GM13977 (cell line): ENCODE measurements at regions not wholly inside any gene's neighbourhood (a gene's known extent, or its start where the extent isn't known, plus 50 kb on each side); places are given as distances from the start of the nearest gene placed in this dataset.

Experiments used
- DNase-seq: peaks from one replicate; pipeline ENCODE4 v3.0.0; 2012; ENCODE audit warnings: low spot score
- in situ Hi-C: fragments of 300-500 bp; cut with MboI; formaldehyde crosslinking; loops from one replicate; pipeline ENCODE4 v1.12.0; 2022; ENCODE audit warnings: low sequenced_read_pairs, low pct_unique_long_range_greater_than_20kb, mixed read lengths, inconsistent platforms; ENCODE audit not compliant: unreplicated experiment
- TF ChIP-seq, protein P1 (sequence below): IDR thresholded peaks from 2 replicates; pipeline ENCODE4 v1.5.1; 2012; ENCODE audit warnings: mild to moderate bottlenecking, control low read depth; ENCODE audit not compliant: insufficient read depth; ENCODE audit errors: extremely low read depth, missing control alignments

DNA sequence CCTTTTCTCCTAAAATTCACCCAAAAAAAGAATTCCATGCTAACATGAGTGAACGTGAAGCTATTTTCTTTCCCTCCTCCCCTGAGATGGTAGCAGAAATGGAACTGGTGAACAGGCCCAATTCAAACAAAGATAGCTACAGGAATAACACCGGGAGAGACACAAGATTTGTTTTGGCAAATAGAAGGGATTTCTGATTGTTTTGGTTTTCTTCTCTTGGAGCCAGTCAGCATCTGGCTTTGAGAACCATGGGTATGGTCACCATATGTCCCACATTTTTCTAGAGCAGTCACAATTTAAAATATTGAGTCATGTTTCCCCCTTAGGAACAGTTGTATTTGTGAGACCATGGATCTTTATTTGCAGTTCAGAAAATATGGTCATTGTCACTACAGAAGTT, 214.1 kb downstream of the FAM76B start:
- TF ChIP-seq, protein P1, sequence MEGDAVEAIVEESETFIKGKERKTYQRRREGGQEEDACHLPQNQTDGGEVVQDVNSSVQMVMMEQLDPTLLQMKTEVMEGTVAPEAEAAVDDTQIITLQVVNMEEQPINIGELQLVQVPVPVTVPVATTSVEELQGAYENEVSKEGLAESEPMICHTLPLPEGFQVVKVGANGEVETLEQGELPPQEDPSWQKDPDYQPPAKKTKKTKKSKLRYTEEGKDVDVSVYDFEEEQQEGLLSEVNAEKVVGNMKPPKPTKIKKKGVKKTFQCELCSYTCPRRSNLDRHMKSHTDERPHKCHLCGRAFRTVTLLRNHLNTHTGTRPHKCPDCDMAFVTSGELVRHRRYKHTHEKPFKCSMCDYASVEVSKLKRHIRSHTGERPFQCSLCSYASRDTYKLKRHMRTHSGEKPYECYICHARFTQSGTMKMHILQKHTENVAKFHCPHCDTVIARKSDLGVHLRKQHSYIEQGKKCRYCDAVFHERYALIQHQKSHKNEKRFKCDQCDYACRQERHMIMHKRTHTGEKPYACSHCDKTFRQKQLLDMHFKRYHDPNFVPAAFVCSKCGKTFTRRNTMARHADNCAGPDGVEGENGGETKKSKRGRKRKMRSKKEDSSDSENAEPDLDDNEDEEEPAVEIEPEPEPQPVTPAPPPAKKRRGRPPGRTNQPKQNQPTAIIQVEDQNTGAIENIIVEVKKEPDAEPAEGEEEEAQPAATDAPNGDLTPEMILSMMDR = no peak
- DNase-seq = no peak
- in situ Hi-C loops = no loop called here

DNA sequence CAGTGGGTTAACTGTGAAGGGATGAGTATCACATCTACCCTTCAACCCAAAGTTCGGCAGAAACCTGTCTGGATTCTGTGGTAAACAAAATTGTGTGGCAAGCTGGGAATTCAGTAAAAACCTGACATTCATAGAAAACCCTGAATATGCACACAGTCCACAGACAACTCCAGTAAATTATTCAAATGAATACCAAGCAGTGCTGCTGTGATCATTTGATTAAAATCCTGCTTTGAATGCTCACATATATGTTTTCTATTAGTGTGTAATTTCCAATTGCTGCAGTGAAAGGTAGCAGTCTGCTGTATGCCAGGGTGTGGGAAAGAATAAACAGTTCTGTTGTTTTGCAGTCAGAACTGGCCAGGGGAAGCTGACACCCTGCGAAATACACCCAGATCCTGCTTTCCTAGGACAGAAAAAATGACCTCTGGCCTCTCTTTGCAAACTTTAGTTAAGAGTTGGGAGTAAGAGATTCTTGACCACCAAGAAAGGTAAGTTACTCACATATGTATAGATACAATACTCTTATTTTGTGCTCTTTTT, 217.8 kb downstream of the FAM76B start:
- DNase-seq = no peak
- in situ Hi-C loops = no loop called here
- TF ChIP-seq, protein P1 = no peak

DNA sequence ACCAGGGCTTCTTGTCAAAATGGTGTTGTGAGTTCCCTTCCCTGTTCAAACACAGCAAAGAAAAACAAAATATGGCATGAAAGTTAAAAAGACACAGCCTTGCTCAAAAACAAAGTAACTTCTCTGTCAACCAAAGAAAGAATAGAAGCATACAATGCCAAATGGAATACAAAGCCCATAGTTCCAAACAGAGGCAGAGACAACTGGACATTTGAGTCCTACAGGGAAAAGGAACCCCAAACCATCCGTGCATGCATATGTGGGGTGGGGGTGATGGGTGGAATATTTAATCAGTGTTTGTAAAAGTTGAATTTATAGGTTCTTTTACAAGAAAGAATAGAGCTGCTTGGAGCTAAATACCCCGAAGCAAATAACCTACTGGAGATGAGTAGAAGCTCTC, 218.7 kb downstream of the FAM76B start:
- TF ChIP-seq, protein P1 = no peak
- in situ Hi-C loops = no loop called here
- DNase-seq = no peak

DNA sequence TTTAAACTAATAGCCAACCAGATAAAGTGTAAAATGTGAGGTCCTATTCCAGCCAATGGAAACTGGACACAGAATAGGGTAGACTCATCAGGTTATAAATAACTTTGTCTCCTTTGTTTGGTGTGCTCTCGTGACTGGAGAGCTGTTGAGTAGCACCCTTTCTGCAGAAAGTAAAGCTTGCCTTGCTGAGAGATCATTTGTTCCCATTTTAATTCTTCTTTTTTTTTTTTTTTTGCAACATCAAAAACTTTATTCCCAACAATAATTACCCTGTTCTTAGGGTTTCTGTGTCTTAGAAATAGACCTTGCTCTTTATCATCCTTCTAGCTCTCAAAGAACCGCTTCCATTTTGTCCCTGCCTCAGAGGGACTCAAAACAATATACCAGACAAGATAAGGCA, 220.4 kb downstream of the FAM76B start:
- no peak for DNase-seq
- in situ Hi-C loops = no loop called here

DNA sequence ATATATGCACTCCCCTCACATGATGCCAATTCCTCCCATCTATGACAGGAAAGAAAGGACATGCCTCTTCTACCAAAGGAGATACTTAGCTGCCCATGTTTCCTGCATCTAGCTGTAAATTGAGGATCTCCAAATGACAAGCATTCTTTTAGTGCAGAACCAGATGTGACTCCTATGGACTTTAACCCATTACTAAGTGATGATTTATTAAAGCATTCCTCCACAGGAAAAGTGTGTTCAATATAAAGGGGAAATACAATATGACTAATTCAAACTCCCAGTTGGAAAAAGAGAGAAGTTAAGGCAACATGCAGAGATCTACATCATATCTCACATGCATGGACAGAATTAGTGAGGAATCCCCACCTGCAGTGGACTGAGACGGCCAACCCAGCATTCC, 221.3 kb downstream of the FAM76B start:
- TF ChIP-seq, protein P1 = no peak
- in situ Hi-C loops = no loop called here
- DNase-seq = no peak

More for the DNA sequence above, 220.4 kb downstream of the FAM76B start:
- TF ChIP-seq, protein P1 = no peak

DNA sequence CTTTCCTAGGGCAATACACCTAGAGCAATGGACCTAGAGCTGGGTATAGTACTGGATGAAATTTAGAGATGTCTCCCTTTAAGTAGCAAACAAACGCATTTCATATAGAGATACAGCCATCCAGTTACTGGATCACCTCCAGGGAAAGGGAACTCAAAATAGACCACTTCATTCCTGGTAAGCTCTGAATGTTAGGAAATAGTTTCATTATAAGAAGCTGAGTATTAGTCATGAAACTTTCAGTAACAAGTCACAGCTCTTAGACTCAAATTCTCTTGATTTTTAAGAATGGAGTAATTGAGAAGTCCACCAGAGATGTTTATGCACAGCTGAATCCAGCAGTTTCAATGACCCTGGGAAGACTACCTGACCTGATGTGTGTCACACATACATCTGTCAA, 221.9 kb downstream of the FAM76B start:
- TF ChIP-seq, protein P1 = no peak
- DNase-seq = no peak
- in situ Hi-C loops = no loop called here

DNA sequence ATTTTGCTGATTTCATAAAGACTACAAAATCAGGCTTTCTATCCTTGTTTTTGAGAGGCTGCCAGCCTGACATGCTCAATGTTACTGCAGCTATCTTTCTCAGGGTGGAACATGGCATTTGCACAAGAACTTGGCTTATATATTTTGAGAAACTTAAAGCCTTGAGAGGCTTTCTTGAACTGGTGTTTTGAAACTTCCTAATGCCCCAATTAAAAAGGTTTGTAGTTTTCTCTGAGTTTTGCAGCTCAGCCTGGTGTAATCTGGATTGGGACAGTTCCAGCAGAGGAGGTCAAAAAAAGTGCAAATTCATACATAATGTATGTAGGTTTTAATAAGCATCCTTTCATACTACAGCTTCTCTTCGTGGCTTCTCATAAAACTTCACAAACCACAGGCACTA, 223.4 kb downstream of the FAM76B start:
- no peak for DNase-seq
- in situ Hi-C loops = no loop called here
- TF ChIP-seq, protein P1 = no peak
